HS-5 (cell line): ENCODE measurements at regions not wholly inside any gene's neighbourhood (a gene's known extent, or its start where the extent isn't known, plus 50 kb on each side); places are given as distances from the start of the nearest gene placed in this dataset.
A peak's percentile ranks its signal among the peaks of the same experiment; 100 is the strongest.

Experiments
- DNase-seq: peaks from one replicate; pipeline ENCODE4 v3.0.0-alpha.2; 2012; ENCODE audit warnings: low read depth

DNA sequence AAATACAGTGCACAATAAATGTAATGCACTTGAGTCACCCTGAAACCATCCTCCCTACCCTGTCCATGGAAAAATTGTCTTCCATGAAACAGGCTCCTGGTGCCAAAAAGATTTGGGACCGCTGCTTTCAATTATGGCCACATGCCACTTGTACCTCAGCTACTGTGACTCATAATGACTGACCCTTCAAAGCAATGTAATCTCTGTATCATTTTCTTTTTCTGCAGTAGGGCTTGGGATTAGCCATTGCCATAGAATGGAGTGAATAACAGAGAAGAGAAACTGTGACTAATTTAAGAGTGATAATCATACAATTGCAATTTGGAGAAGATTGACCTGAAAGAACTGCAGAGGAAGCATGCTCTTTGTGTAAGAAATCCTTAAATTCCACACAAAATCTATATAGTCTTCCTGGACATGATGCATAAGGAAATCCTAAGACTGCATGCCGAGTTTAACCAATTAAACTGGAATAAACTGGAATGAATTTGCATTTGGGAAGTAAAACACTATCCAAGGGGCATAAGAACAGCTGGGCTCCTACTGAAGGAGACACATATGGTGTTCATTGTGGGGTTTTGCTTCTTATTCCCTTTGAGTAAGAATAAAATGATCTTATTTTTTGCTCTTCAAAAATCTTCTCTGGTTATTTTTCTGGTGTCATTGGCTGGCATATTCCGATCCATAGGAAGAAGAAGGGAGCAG, 59.5 kb upstream of the SLC7A1 start:
- peak; percentile 78 for DNase-seq

DNA sequence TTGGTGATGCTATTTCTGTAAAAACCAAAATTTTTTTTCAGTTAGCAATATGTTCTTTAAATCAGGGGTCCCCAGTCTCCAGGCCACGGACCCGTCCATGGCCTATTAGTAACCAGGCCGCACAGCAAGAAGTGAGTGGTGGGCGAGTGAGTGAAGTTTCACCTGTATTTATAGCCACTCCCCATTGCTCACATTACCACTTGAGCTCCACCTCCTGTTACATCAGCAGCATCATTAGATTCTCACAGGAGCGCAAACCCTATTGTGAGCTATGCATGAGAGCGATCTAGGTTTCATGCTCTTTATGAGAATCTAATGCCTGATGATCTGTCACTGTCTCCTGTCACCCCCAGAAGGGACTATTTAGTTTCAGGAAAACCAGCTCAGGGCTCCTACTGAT, 58.9 kb upstream of the SLC7A1 start:
- DNase-seq = no peak

DNA sequence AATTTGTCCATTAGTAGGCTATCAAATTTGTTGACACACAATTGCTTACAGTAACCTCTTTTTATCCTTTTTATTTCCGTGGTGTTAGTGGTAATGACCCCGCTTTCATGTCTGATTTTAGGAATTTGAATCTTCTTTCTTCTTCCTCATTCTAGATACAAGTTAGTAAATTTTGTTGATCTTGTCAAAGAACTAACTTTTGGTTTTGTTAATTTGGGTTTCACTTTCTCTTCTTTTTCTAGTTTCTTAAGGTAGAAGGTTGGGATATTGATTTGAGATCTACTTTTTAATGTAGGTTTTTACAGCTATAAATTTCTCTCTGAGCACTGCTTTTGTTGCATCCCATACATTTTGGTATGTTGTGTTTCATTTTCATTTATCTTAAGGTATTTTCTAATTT, 53.3 kb upstream of the SLC7A1 start:
- no peak for DNase-seq
